NCI-H524 treated with DMSO at 0.1 percent for 48 hours (cell line): ENCODE measurements at regions not wholly inside any gene's neighbourhood (a gene's known extent, or its start where the extent isn't known, plus 50 kb on each side); places are given as distances from the start of the nearest gene placed in this dataset.
A peak's percentile ranks its signal among the peaks of the same experiment; 100 is the strongest.
"Not testable (repeated sequence)": the region's sequence is repeated elsewhere in the genome, so short reads cannot be mapped to it uniquely, and the experiment has no call there.

Experiments used
- DNase-seq: peaks from one replicate; lab custom pipeline; 2025; lab: John Stamatoyannopoulos, UW

DNA sequence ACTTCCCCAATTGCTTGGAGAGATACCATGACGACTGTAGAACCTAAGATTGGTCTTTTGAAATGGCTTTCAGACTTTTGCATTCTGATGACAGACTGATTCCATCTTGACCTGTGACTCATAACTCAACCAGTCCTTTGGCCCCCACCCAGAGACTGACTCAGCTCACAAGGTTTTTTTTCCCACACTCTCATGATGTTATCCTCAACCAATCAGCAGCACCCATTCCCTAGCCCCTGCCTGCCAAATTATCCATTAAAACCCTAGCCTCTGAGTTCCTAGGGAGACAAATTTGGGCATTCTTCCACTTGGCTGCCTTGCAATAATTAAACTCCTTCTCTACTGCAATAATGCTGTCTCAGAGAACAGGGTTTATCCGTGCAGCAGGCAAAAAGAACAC is 1263.3 kb upstream of the CDH9 start:
- no peak for DNase-seq

DNA sequence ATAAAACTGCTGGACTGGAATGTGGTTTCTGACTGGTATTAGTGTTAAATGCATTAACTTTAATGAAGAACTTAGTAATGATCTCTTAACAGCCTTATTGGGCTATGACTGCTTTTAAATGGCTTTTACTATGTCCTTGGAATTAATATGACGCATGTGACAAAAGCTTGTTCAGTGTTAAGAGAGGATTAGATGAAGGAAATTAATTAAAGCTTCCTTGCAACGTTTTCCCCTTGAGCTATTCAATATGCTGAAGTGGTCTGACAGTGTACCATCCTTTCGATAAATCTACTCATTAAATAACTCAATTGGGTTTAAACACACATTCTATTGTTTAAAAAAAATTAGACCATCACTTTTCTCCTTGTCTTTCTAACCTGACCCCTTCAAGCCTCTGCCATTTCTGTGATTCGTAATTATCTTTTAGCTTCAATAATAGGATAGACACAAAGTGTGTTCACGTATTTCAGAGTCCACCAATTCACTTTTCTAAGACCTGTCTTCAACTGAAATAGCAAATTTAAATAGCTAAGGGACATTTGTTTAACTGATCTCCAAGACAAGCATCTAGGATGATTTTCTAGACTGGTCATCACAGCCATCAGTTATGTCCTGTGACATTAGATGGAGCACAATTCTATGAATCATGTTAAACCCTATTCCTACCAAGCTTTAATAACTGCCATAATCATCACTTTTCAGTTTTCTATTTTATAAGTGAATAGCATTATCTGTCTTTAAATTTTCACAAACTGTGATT is 1258.0 kb upstream of the CDH9 start:
- peak; percentile 91 for DNase-seq

- not testable (repeated sequence) for DNase-seq
Measured at GRCh38 chr5:28287021-28287420, 1248.6 kb upstream of the CDH9 start.

DNA sequence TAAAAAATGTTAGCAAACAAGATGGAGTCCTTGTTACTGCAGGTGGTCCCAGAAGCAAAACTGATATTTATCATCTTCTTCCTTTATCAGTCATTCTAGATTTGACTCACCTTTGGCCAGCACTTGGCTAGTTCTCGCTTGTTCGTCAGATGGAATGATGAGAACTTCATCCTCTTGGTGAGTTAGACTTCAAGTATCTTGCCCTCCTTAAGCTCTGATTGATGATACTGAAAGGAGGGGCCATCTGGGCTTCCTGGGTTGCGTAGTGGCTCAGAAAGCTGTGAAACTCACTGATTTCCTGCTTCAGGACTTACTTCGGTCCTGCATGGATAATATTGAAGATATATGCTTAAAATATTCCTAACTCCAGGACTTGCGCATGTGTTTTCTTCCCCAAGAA is 1248.2 kb upstream of the CDH9 start:
- no peak for DNase-seq

- DNase-seq, result no peak
Measured at GRCh38 chr5:28284788-28285187, 1246.4 kb upstream of the CDH9 start.

GRCh38 chr5:28281351-28281750 is 1243.0 kb upstream of the CDH9 start:
- no peak for DNase-seq

DNA sequence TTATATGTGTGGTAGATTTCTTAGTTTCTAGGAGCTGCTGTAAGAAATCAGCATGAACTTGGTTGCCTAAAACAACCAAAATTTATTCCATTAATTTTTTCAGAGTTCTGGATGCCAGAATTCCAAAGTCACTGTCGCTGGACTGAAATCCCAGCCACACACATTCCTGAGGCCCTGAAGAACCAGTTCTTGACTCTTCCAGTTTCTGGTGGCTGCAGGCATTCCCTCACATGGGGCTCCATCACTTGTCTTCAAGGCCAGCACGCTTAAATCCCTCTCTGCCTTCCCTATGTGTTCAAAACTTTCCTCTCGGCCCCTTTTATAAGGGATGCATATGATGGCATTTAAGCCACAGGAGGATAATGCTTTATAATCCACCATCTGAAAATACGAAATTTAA is 1237.5 kb upstream of the CDH9 start:
- no peak for DNase-seq

- no peak for DNase-seq
Measured at GRCh38 chr5:28269978-28270377, 1231.6 kb upstream of the CDH9 start.

GRCh38 chr5:28265877-28266276 is 1227.5 kb upstream of the CDH9 start:
- DNase-seq, result no peak

- no peak for DNase-seq
Measured at GRCh38 chr5:28254846-28255245, 1216.5 kb upstream of the CDH9 start.

DNA sequence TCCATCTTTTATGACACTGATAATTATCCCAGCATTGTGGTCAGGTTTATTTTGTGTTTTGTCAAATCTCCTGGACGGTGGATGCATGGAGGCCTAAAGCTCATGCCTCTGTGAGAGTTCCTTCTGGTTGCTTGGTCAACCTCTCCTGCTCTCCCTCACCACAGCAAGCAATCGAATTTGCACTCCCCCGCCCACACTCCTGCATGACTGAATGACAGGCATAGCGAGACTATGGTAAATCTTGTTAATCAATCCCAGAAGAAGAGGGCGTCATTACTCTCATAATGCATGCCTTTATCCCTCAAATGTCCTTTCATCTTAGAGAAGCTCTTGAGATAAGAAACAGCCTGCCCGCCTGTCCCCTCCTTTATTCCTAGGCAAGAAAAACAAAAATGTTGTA is 1215.0 kb upstream of the CDH9 start:
- no peak for DNase-seq

DNA sequence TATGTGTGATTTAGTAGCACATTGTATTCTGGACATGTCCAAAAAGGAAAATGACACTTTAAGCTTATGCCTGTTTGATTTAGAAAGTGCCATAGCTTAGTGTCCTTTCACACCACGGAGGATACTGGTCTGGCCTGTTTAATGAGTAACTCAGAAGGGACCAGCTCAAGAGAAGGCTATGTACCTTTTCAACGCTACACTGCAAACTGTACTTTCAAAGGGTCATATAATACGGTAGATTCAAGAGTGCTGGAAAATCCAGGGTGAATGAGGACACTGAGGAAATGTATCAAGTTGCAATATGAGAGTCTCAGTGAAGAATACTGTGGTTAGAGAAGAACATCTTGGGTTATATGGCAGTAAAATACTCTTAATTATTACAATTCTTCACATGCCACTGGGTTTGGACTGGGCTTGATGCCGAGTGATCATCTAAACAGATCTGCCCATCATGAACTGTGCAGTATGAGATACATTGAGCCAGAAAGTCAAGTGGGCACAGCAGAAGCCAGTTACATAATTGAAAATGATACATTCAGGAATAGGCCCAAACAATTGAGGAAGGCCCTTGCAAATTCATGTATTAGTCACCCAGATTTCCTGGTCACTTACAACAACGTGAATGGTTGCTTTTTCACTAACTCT is 1211.5 kb upstream of the CDH9 start:
- DNase-seq, result no peak

GRCh38 chr5:28234356-28234968 is 1196.1 kb upstream of the CDH9 start:
- no peak for DNase-seq

- DNase-seq, result no peak
Measured at GRCh38 chr5:28226407-28226806, 1188.0 kb upstream of the CDH9 start.

DNA sequence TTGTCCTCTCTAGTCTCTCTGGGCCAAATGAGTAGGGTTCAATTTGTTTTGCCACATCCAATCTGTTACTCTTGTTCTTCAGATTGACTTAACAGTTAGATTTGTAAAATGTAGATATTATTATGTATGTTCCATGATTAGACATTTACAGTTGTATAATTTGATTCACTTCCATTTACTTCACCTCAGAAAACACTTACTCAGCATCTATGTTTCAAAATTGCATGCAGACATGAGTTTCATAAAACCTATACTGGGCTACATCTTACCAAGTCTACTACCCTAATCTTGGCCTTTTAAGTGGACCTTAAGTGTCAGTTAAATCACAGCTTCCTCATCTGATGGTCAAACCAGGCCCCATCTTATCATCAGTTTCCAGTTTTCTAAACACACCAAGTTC is 1181.2 kb upstream of the CDH9 start:
- DNase-seq, result no peak

GRCh38 chr5:28217695-28218094 is 1179.3 kb upstream of the CDH9 start:
- DNase-seq, result no peak

DNA sequence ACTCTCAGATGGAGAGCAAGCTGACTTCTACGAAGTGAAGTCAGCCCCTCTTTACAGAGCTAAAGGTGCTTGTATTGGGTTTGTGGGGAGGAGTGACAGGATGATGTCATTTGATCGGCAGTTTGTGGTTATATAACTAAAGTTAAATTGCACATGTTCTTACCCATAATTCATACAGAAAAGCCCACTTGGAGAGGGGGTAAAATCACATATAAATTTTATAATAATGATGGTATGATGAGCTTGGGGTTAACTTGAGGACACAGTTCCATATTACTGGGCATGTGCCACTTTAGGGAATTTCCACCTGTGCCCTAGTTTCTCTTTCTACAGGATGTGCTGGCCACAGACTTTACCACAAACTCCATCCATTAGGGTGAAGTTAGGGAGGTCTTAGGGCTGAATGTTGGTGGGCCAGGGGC is 1178.6 kb upstream of the CDH9 start:
- no peak for DNase-seq

GRCh38 chr5:28215091-28215490 is 1176.7 kb upstream of the CDH9 start:
- peak; percentile 78 for DNase-seq

- DNase-seq, result no peak
Measured at GRCh38 chr5:28214292-28214691, 1175.9 kb upstream of the CDH9 start.

GRCh38 chr5:28208356-28208755 is 1170.0 kb upstream of the CDH9 start:
- DNase-seq, result no peak

DNA sequence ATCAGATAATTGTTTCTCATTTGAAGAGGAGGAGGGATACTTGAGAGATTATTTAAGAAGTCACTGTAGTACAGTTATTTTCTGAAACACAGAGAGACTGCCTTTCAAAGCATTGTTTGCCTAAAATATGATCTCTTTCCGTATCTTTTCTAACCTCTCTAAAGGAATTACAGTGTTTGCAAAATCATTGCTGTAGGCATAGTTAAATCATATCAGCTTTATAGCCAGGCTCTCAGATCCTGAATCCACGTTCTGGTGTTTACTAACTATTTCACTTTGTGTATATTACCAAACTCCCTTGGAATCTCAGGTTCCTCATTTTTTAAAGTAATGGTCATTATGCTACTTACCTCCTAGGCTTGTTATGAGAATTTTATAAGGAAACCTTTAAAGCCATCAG is 1151.6 kb upstream of the CDH9 start:
- DNase-seq, result no peak

DNA sequence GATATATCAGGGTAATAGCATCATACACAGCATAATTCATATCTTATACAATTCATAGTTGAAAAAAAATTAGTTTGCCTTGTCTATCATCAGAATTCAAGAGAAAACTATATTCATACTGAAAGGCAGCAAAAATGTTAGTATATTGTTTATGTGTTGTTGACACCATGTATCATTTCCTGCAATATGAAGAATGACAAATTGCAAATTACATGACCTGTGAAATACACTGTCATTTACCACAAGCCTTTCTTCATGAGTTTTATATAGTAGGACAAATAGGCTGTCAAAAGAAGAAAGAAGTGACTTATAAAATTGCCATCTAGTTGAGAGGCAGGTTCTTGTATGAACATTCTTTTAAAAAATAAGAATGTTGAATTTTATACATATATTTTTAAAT is 1136.3 kb upstream of the CDH9 start:
- no peak for DNase-seq

DNA sequence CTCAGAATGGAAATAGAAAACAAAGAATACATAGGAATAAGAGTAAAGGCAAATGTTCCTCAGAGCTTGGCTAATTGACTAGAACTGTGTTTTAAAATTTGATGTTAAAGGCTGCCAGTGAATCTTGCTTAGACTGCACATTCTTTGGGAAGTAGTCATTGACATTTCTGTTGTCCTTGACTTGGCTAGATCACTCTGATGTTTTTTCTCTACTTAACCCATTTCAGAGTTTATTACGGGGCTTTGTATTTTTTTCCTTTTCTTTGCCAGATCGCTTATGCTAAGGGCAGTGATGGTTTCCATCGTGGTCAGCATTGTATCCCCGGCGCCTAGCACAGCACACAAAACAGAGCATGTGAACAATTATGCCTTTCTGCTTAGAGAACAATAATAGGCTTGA is 1126.7 kb upstream of the CDH9 start:
- DNase-seq, result no peak
